C4-2B (cell line): ENCODE measurements at regions not wholly inside any gene's neighbourhood (a gene's known extent, or its start where the extent isn't known, plus 50 kb on each side); places are given as distances from the start of the nearest gene placed in this dataset.

Experiments used
- ZFX ChIP-seq: fragments of 450-650 bp; IDR thresholded peaks from 2 replicates; pipeline ENCODE4 v1.6.1; 2017
- TF ChIP-seq, protein P1 (sequence below): fragments of 450-650 bp; conservative IDR thresholded peaks from 2 replicates; pipeline ENCODE4 v1.5.1; 2017; ENCODE audit warnings: mild to moderate bottlenecking

- TF ChIP-seq ZFX, result no peak
- TF ChIP-seq, protein P1, sequence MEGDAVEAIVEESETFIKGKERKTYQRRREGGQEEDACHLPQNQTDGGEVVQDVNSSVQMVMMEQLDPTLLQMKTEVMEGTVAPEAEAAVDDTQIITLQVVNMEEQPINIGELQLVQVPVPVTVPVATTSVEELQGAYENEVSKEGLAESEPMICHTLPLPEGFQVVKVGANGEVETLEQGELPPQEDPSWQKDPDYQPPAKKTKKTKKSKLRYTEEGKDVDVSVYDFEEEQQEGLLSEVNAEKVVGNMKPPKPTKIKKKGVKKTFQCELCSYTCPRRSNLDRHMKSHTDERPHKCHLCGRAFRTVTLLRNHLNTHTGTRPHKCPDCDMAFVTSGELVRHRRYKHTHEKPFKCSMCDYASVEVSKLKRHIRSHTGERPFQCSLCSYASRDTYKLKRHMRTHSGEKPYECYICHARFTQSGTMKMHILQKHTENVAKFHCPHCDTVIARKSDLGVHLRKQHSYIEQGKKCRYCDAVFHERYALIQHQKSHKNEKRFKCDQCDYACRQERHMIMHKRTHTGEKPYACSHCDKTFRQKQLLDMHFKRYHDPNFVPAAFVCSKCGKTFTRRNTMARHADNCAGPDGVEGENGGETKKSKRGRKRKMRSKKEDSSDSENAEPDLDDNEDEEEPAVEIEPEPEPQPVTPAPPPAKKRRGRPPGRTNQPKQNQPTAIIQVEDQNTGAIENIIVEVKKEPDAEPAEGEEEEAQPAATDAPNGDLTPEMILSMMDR, result no peak
Measured at GRCh38 chr19:29404015-29404414, 121.8 kb upstream of the VSTM2B start.
